ENCODE measurements at regions not wholly inside any gene's neighbourhood (a gene's known extent, or its start where the extent isn't known, plus 50 kb on each side); places are given as distances from the start of the nearest gene placed in this dataset.

GRCh38 chr4:176874721-176875445 is 82.2 kb upstream of the VEGFC start:
- TF ChIP-seq CTCF (IDR thresholded peaks at IDR 0.05): no peak
- no peak for TF ChIP-seq POLR2A (IDR thresholded peaks at IDR 0.05)

Measured in testis (tissue), 2 donors.